SK-N-SH treated with all-trans-retinoic acid at 6 μM for 48 hours (cell line): ENCODE measurements at regions not wholly inside any gene's neighbourhood (a gene's known extent, or its start where the extent isn't known, plus 50 kb on each side); places are given as distances from the start of the nearest gene placed in this dataset.

ENCODE experiments used
- CSRNP3 ChIP-seq: fragments of 250-450 bp; sonication (Bioruptor Pico); IDR thresholded peaks from 2 replicates; pipeline ENCODE4 v1.5.1; 2021; ENCODE audit warnings: mild to moderate bottlenecking, moderate library complexity
- ESRRG ChIP-seq: fragments of 250-450 bp; sonication (Bioruptor Pico); IDR thresholded peaks from 2 replicates; pipeline ENCODE4 v1.6.1; 2021; ENCODE audit warnings: mild to moderate bottlenecking
- ISL1 ChIP-seq: fragments of 250-450 bp; sonication (Bioruptor Pico); IDR thresholded peaks from 2 replicates; pipeline ENCODE4 v2.1.2; 2022; ENCODE audit warnings: mild to moderate bottlenecking, moderate library complexity
- OSR1 ChIP-seq: fragments of 250-450 bp; sonication (Bioruptor Pico); IDR thresholded peaks from 2 replicates; pipeline ENCODE4 v1.8.0; 2022; ENCODE audit warnings: moderate library complexity, mild to moderate bottlenecking, inconsistent platforms
- PPARA ChIP-seq: fragments of 250-450 bp; sonication (Bioruptor Pico); IDR thresholded peaks from 2 replicates; pipeline ENCODE4 v1.5.0; 2020; ENCODE audit warnings: mild to moderate bottlenecking, borderline replicate concordance
- RARB ChIP-seq: fragments of 250-450 bp; sonication (Bioruptor Pico); IDR thresholded peaks from 2 replicates; pipeline ENCODE4 v1.8.0; 2021; ENCODE audit warnings: mild to moderate bottlenecking, moderate library complexity
- SNAI2 ChIP-seq: fragments of 250-450 bp; sonication (Bioruptor Pico); IDR thresholded peaks from 2 replicates; pipeline ENCODE4 v1.5.0; 2020; ENCODE audit warnings: mild to moderate bottlenecking, moderate library complexity
- TOX ChIP-seq: fragments of 250-450 bp; sonication (Bioruptor Pico); IDR thresholded peaks from 2 replicates; pipeline ENCODE4 v1.8.0; 2021; ENCODE audit warnings: mild to moderate bottlenecking, moderate library complexity, borderline replicate concordance
- ZC3H10 ChIP-seq: fragments of 250-450 bp; sonication (Bioruptor Pico); IDR thresholded peaks from 2 replicates; pipeline ENCODE4 v1.5.1; 2021; ENCODE audit warnings: mild to moderate bottlenecking, moderate library complexity
- ZFP30 ChIP-seq: fragments of 450-650 bp; formaldehyde crosslinking; IDR thresholded peaks from 2 replicates; pipeline ENCODE4 v1.5.0; 2022; ENCODE audit warnings: mild to moderate bottlenecking, moderate library complexity
- TF ChIP-seq, protein P1 (sequence below): fragments of 250-450 bp; sonication (Bioruptor Pico); IDR thresholded peaks from 2 replicates; pipeline ENCODE4 v1.8.0; 2021; ENCODE audit warnings: low read depth, mild to moderate bottlenecking, moderate library complexity, borderline replicate concordance
- TF ChIP-seq, protein P2 (sequence below): fragments of 250-450 bp; sonication (Bioruptor Pico); IDR thresholded peaks from 2 replicates; pipeline ENCODE4 v1.8.0; 2020; ENCODE audit warnings: mild to moderate bottlenecking, moderate library complexity, borderline replicate concordance

DNA sequence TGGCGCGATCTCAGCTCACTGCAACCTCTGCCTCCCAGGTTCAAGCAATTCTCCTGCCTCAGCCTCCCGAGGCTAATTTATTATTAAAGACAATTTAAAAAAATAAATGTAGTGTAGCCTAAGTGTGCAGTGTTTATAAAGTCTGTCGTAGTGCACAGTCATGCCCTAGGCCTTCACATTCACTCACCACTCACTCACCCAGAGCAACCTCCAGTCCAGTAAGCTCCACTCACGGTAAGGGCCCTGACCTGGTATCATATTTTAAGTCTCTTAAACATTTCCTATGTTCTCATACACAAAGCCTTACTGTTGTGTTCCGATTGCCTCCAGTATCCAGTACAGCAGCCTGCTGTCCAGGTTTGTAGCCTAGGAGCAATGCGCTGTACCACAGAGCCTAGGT lies 168.2 kb upstream of the FOXQ1 start:
- no peak for TF ChIP-seq ZC3H10 (CRISPR knock-in tag)
- no peak for TF ChIP-seq ISL1
- TF ChIP-seq, protein P1, sequence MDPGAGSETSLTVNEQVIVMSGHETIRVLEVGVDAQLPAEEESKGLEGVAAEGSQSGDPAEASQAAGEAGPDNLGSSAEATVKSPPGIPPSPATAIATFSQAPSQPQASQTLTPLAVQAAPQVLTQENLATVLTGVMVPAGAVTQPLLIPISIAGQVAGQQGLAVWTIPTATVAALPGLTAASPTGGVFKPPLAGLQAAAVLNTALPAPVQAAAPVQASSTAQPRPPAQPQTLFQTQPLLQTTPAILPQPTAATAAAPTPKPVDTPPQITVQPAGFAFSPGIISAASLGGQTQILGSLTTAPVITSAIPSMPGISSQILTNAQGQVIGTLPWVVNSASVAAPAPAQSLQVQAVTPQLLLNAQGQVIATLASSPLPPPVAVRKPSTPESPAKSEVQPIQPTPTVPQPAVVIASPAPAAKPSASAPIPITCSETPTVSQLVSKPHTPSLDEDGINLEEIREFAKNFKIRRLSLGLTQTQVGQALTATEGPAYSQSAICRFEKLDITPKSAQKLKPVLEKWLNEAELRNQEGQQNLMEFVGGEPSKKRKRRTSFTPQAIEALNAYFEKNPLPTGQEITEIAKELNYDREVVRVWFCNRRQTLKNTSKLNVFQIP: no peak
- TF ChIP-seq TOX (CRISPR knock-in tag): no peak
- TF ChIP-seq OSR1 (CRISPR knock-in tag): no peak
- no peak for TF ChIP-seq RARB (CRISPR knock-in tag)
- no peak for TF ChIP-seq ZFP30
- TF ChIP-seq, protein P2, sequence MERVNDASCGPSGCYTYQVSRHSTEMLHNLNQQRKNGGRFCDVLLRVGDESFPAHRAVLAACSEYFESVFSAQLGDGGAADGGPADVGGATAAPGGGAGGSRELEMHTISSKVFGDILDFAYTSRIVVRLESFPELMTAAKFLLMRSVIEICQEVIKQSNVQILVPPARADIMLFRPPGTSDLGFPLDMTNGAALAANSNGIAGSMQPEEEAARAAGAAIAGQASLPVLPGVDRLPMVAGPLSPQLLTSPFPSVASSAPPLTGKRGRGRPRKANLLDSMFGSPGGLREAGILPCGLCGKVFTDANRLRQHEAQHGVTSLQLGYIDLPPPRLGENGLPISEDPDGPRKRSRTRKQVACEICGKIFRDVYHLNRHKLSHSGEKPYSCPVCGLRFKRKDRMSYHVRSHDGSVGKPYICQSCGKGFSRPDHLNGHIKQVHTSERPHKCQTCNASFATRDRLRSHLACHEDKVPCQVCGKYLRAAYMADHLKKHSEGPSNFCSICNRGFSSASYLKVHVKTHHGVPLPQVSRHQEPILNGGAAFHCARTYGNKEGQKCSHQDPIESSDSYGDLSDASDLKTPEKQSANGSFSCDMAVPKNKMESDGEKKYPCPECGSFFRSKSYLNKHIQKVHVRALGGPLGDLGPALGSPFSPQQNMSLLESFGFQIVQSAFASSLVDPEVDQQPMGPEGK: no peak
- TF ChIP-seq CSRNP3 (CRISPR knock-in tag): no peak
- no peak for TF ChIP-seq PPARA (CRISPR knock-in tag)
- TF ChIP-seq SNAI2: no peak
- no peak for TF ChIP-seq ESRRG
